MM.1S (cell line): ENCODE measurements at regions not wholly inside any gene's neighbourhood (a gene's known extent, or its start where the extent isn't known, plus 50 kb on each side); places are given as distances from the start of the nearest gene placed in this dataset.

Source experiments
- DNase-seq: peaks from one replicate; pipeline ENCODE4 v3.0.0-alpha.2; 2015
- H2AFZ ChIP-seq: fragments of 300-600 bp; sonication (generic); 2 replicates; pipeline ENCODE4 v1.6.0; 2016; ENCODE audit warnings: antibody characterized with exemption, low read length
- H3F3A ChIP-seq: fragments of 300-600 bp; sonication (generic); 2 replicates; pipeline ENCODE4 v1.6.1; 2016; ENCODE audit warnings: mild to moderate bottlenecking, antibody characterized with exemption, low read length, moderate library complexity, mixed read lengths; ENCODE audit not compliant: insufficient read depth
- H3K27ac ChIP-seq: fragments of 300-600 bp; sonication (generic); 2 replicates; pipeline ENCODE4 v1.5.1; 2016; ENCODE audit warnings: mild to moderate bottlenecking, low read length
- H3K27me3 ChIP-seq: fragments of 300-600 bp; sonication (generic); replicated peaks from 2 replicates; pipeline ENCODE4 v1.6.0; 2016; ENCODE audit warnings: low read length; ENCODE audit not compliant: insufficient read depth
- H3K36me3 ChIP-seq: fragments of 300-600 bp; sonication (generic); replicated peaks from 2 replicates; pipeline ENCODE4 v1.6.1; 2016; ENCODE audit warnings: mild to moderate bottlenecking, low read length, mixed read lengths; ENCODE audit not compliant: insufficient read depth
- H3K4me1 ChIP-seq: fragments of 300-600 bp; sonication (generic); 2 replicates; pipeline ENCODE4 v1.6.1; 2016; ENCODE audit warnings: low read length, mixed read lengths
- H3K4me2 ChIP-seq: fragments of 300-600 bp; sonication (generic); 2 replicates; pipeline ENCODE4 v1.6.0; 2016; ENCODE audit warnings: low read depth, low read length
- H3K4me3 ChIP-seq: fragments of 300-600 bp; sonication (generic); 2 replicates; pipeline ENCODE4 v1.5.1; 2016; ENCODE audit warnings: low read length, mixed read lengths
- H3K79me2 ChIP-seq: fragments of 300-600 bp; sonication (generic); 2 replicates; pipeline ENCODE4 v1.6.1; 2016; ENCODE audit warnings: mixed run types, low read length, mixed read lengths
- H3K9ac ChIP-seq: fragments of 300-600 bp; sonication (generic); 2 replicates; pipeline ENCODE4 v1.6.1; 2016; ENCODE audit warnings: low read length, mixed read lengths
- H3K9me2 ChIP-seq: fragments of 300-600 bp; sonication (generic); replicated peaks from 2 replicates; pipeline ENCODE4 v1.6.1; 2016; ENCODE audit warnings: mild to moderate bottlenecking, low read length, mixed read lengths; ENCODE audit not compliant: insufficient read depth
- H3K9me3 ChIP-seq: fragments of 300-600 bp; sonication (generic); replicated peaks from 2 replicates; pipeline ENCODE4 v1.6.1; 2016; ENCODE audit warnings: mild to moderate bottlenecking, low read length, mixed read lengths; ENCODE audit not compliant: insufficient read depth
- H4K20me1 ChIP-seq: fragments of 300-600 bp; sonication (generic); 2 replicates; pipeline ENCODE4 v1.6.1; 2016; ENCODE audit warnings: mild to moderate bottlenecking, low read length, moderate library complexity, mixed read lengths; ENCODE audit not compliant: insufficient read depth
- CTCF ChIP-seq: fragments of 300-600 bp; sonication (generic); IDR thresholded peaks from 2 replicates; pipeline ENCODE4 v1.5.1; 2016; ENCODE audit warnings: antibody characterized with exemption, low read length, mixed read lengths
- EZH2 ChIP-seq: fragments of 300-600 bp; sonication (generic); optimal IDR thresholded peaks from 2 replicates; pipeline ENCODE3; 2017; ENCODE audit warnings: low read depth, mild to moderate bottlenecking, antibody characterized with exemption, low read length, mixed read lengths
- EZH2phosphoT487 ChIP-seq: fragments of 300-600 bp; sonication (generic); IDR thresholded peaks from 2 replicates; pipeline ENCODE4 v1.6.1; 2018; ENCODE audit warnings: antibody characterized with exemption, low read length

GRCh38 chr2:42843611-42844010, 51.2 kb upstream of the HAAO start:
- Histone ChIP-seq H3K9ac (no peak overlapping the region), H3F3A (no peaks in the 10 kb centered on the region), H3K36me3 (no peaks in the 10 kb centered on the region), H3K27me3 (no peaks in the 10 kb centered on the region), H3K9me3 (no peaks in the 10 kb centered on the region), H3K4me3 (no peak overlapping the region), H3K27ac (no peak overlapping the region), H4K20me1 (no peaks in the 10 kb centered on the region), H3K9me2 (no peaks in the 10 kb centered on the region), H2AFZ (no peak overlapping the region), H3K79me2 (no peaks in the 10 kb centered on the region), H3K4me2 (no peak overlapping the region), H3K4me1 (no peaks in the 10 kb centered on the region)
- TF ChIP-seq EZH2 (no peak), CTCF (no peak), EZH2phosphoT487 (no peak)
- DNase-seq: no peak

- Histone ChIP-seq H3K4me1 (no peaks in the 10 kb centered on the region), H3K4me2 (no peak overlapping the region), H4K20me1 (no peaks in the 10 kb centered on the region), H3K4me3 (no peak overlapping the region), H3K9me2 (no peaks in the 10 kb centered on the region), H3K36me3 (no peaks in the 10 kb centered on the region), H3K27ac (no peak overlapping the region), H3F3A (no peaks in the 10 kb centered on the region), H3K9ac (no peak overlapping the region), H2AFZ (no peak overlapping the region), H3K9me3 (no peaks in the 10 kb centered on the region), H3K79me2 (no peaks in the 10 kb centered on the region), H3K27me3 (no peaks in the 10 kb centered on the region)
- no peak for DNase-seq
- TF ChIP-seq CTCF: no peak
- no peak for TF ChIP-seq EZH2phosphoT487
- no peak for TF ChIP-seq EZH2
Measured at GRCh38 chr2:42843131-42843530, 50.7 kb upstream of the HAAO start.

- no peaks in the 10 kb centered on the region for H3K4me1 ChIP-seq
- DNase-seq: no peak
- H3K36me3 ChIP-seq: no peaks in the 10 kb centered on the region
- H3K9me3 ChIP-seq: no peaks in the 10 kb centered on the region
- no peaks in the 10 kb centered on the region for H3K79me2 ChIP-seq
- H3K4me2 ChIP-seq: no peak overlapping the region
- H3K4me3 ChIP-seq: no peak overlapping the region
- H2AFZ ChIP-seq: no peak overlapping the region
- no peak overlapping the region for H3K9ac ChIP-seq
- H4K20me1 ChIP-seq: no peaks in the 10 kb centered on the region
- no peak for TF ChIP-seq EZH2
- no peaks in the 10 kb centered on the region for H3K9me2 ChIP-seq
- no peaks in the 10 kb centered on the region for H3F3A ChIP-seq
- no peak overlapping the region for H3K27ac ChIP-seq
- H3K27me3 ChIP-seq: no peaks in the 10 kb centered on the region
Measured at GRCh38 chr2:42842466-42842865, 50.1 kb upstream of the HAAO start.
